Erythroblast (primary cell): ENCODE measurements at regions not wholly inside any gene's neighbourhood (a gene's known extent, or its start where the extent isn't known, plus 50 kb on each side); places are given as distances from the start of the nearest gene placed in this dataset.

Experiments used
- GATA1 ChIP-seq: IDR thresholded peaks from 2 replicates; pipeline ENCODE4 v1.6.1; 2011; ENCODE audit warnings: low read depth, mild to moderate bottlenecking, control low read depth, low read length, moderate library complexity
- POLR2A ChIP-seq: IDR thresholded peaks from 2 replicates; pipeline ENCODE4 v1.6.1; 2011; ENCODE audit warnings: mild to moderate bottlenecking, low read length

DNA sequence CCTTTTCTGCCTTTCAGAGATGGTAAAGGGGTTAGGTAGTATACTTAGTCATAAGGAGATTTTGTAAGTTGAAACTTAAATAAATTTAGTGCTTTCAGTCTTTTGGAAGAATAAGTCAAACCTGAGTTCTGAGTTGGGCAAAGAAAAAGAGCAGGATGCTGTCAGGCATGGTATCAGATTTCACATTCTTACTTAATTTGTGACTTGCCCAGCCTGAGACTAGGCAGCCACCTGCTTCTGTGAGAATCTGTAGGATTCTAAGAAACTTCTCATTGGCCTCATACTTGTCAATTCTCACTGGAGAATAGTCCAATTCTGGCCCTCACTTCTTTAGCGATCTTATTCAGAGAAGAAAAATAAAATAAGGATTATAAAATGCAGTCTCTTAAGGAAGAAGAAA lies 577.5 kb downstream of the DIPK2A start:
- TF ChIP-seq POLR2A (no peak), GATA1 (no peak)
